HEK293T (cell line): ENCODE measurements at regions not wholly inside any gene's neighbourhood (a gene's known extent, or its start where the extent isn't known, plus 50 kb on each side); places are given as distances from the start of the nearest gene placed in this dataset.

Experiments used
- CTCF ChIA-PET: fragments of 350-600 bp; formaldehyde crosslinking; extraction: SDS; loops from one replicate; lab custom pipeline; 2021; ENCODE audit warnings: antibody characterized with exemption, inconsistent platforms; lab: Yijun Ruan, JAX
- POLR2A ChIA-PET: fragments of 350-600 bp; formaldehyde crosslinking; extraction: SDS; loops from one replicate; lab custom pipeline; 2020; ENCODE audit warnings: antibody characterized with exemption, inconsistent platforms; lab: Yijun Ruan, JAX
- DNase-seq: peaks from one replicate; pipeline ENCODE4 v3.0.0; 2012; ENCODE audit warnings: mixed read lengths; ENCODE audit errors: extremely low spot score
- ARNT ChIP-seq: fragments of 450-650 bp; IDR thresholded peaks from 2 replicates; pipeline ENCODE4 v1.6.1; 2017; ENCODE audit warnings: mild to moderate bottlenecking
- BHLHE40 ChIP-seq: fragments of 450-650 bp; IDR thresholded peaks from 2 replicates; pipeline ENCODE4 v1.6.1; 2016; ENCODE audit warnings: mild to moderate bottlenecking, moderate library complexity, borderline replicate concordance
- CTBP1 ChIP-seq: fragments of 450-650 bp; IDR thresholded peaks from 2 replicates; pipeline ENCODE4 v1.6.1; 2016; ENCODE audit warnings: borderline replicate concordance
- ELF4 ChIP-seq: fragments of 450-650 bp; IDR thresholded peaks from 2 replicates; pipeline ENCODE4 v1.6.1; 2017; ENCODE audit warnings: antibody characterized with exemption
- FOXA1 ChIP-seq: fragments of 450-650 bp; IDR thresholded peaks from 2 replicates; pipeline ENCODE4 v1.6.1; 2016; ENCODE audit warnings: mild to moderate bottlenecking
- FOXK2 ChIP-seq: fragments of 450-650 bp; IDR thresholded peaks from 2 replicates; pipeline ENCODE4 v1.6.1; 2016; ENCODE audit warnings: mild to moderate bottlenecking
- FOXM1 ChIP-seq: fragments of 450-650 bp; IDR thresholded peaks from 2 replicates; pipeline ENCODE4 v1.6.1; 2017; ENCODE audit warnings: mild to moderate bottlenecking, borderline replicate concordance
- HDGF ChIP-seq: fragments of 450-650 bp; IDR thresholded peaks from 2 replicates; pipeline ENCODE4 v1.6.1; 2017; ENCODE audit warnings: antibody characterized with exemption, borderline replicate concordance
- L3MBTL2 ChIP-seq: fragments of 450-650 bp; conservative IDR thresholded peaks from 2 replicates; pipeline ENCODE4 v1.6.1; 2016; ENCODE audit warnings: mild to moderate bottlenecking
- LEF1 ChIP-seq: fragments of 450-650 bp; IDR thresholded peaks from 2 replicates; pipeline ENCODE4 v1.6.1; 2017; ENCODE audit warnings: mild to moderate bottlenecking, borderline replicate concordance
- NFRKB ChIP-seq: fragments of 450-650 bp; IDR thresholded peaks from 2 replicates; pipeline ENCODE4 v1.6.1; 2016; ENCODE audit warnings: mild to moderate bottlenecking, moderate library complexity
- SP1 ChIP-seq: fragments of 450-650 bp; IDR thresholded peaks from 2 replicates; pipeline ENCODE4 v1.6.1; 2017
- SUZ12 ChIP-seq: fragments of 450-650 bp; IDR thresholded peaks from 2 replicates; pipeline ENCODE4 v1.6.1; 2016; ENCODE audit warnings: mild to moderate bottlenecking
- TARDBP ChIP-seq: fragments of 450-650 bp; IDR thresholded peaks from 2 replicates; pipeline ENCODE4 v1.6.1; 2016
- ZNF384 ChIP-seq: fragments of 450-650 bp; IDR thresholded peaks from 2 replicates; pipeline ENCODE4 v1.6.1; 2016
- TF ChIP-seq, protein P1 (sequence below): fragments of 450-650 bp; IDR thresholded peaks from 2 replicates; pipeline ENCODE4 v1.6.1; 2016

GRCh38 chr7:54917613-54918391 lies 101.0 kb upstream of the EGFR start:
- TF ChIP-seq FOXK2 (no peak), TARDBP (no peak), CTBP1 (no peak), ZNF384 (no peak), SUZ12 (no peak), SP1 (no peak), FOXA1 (no peak)
- ChIA-PET CTCF (no interaction called here), POLR2A (no interaction called here)
- DNase-seq = no peak

- DNase-seq = no peak
- ChIA-PET POLR2A (no interaction called here), CTCF (no interaction called here)
- TF ChIP-seq ELF4 (no peak), NFRKB (no peak), CTBP1 (no peak), HDGF (no peak), FOXK2 (no peak), ZNF384 (no peak), FOXA1 (no peak), BHLHE40 (no peak), LEF1 (no peak), TARDBP (no peak), ARNT (no peak)
- TF ChIP-seq, protein P1, sequence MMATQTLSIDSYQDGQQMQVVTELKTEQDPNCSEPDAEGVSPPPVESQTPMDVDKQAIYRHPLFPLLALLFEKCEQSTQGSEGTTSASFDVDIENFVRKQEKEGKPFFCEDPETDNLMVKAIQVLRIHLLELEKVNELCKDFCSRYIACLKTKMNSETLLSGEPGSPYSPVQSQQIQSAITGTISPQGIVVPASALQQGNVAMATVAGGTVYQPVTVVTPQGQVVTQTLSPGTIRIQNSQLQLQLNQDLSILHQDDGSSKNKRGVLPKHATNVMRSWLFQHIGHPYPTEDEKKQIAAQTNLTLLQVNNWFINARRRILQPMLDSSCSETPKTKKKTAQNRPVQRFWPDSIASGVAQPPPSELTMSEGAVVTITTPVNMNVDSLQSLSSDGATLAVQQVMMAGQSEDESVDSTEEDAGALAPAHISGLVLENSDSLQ = no peak
These were observed 97.7 kb upstream of the EGFR start for GRCh38 chr7:54921116-54921515.

- POLR2A ChIA-PET = no interaction called here
- DNase-seq = no peak
These were observed 87.3 kb upstream of the EGFR start for GRCh38 chr7:54931532-54931931.

GRCh38 chr7:54932818-54933543 lies 85.8 kb upstream of the EGFR start:
- ChIA-PET CTCF (no interaction called here), POLR2A (no interaction called here)
- peak; percentile 70 for DNase-seq
- TF ChIP-seq SP1 (no peak), CTBP1 (no peak), NFRKB (no peak), SUZ12 (no peak), ZNF384 (no peak), FOXA1 (no peak), LEF1 (no peak), BHLHE40 (no peak), ARNT (no peak), TARDBP (no peak), FOXM1 (no peak), L3MBTL2 (no peak), ELF4 (no peak), HDGF (no peak), FOXK2 (no peak)
- TF ChIP-seq, protein P1 = no peak

More at GRCh38 chr7:54931532-54931931, 87.3 kb upstream of the EGFR start:
- no peak for TF ChIP-seq NFRKB
- no peak for TF ChIP-seq SUZ12
- CTCF ChIA-PET = no interaction called here

DNA sequence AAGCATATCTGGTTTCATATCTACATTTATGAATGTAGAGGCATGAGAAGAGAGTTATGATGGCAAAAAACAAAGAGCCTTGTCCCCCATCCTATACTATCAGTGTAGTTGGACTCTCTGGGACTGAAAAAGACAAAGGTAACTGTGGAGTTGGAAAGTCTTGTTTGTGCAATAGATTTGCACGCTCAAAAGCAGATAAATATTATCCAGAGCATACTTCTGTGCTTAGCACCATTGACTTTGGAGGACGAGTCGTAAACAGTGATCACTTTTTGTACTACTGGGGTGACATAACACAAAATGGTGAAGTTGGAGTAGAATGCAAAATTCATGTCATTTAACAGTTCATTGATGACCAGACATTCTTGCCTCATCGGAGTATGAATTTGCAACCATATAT lies 85.2 kb upstream of the EGFR start:
- CTCF ChIA-PET = no interaction called here
- TF ChIP-seq FOXA1 = no peak
- TF ChIP-seq FOXK2 = no peak
- TF ChIP-seq ZNF384 = no peak
- POLR2A ChIA-PET = no interaction called here
- DNase-seq = no peak

DNA sequence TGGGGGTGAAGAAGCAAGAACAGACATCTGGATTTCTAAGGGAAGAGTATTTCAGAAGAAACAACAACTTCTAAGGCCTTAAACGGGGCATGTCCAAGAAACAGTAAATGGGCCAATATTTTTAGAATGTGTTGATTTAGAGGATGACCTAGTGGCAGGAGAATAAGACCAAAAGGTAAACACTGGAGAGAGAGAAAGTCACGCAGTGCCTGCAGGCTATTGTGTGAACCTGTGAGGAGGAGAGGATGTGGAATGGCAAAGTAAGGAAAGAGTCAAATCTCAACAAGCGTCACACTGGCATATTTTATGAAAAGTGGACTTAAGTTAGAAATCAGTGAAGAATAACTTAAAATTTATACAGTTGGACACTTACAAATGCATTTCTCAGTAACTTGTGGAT lies 78.1 kb upstream of the EGFR start:
- no peak for TF ChIP-seq CTBP1
- TF ChIP-seq FOXM1 = no peak
- TF ChIP-seq FOXK2 = no peak
- TF ChIP-seq FOXA1 = no peak
- no peak for TF ChIP-seq NFRKB
- no peak for TF ChIP-seq BHLHE40
- no peak for TF ChIP-seq L3MBTL2
- no peak for TF ChIP-seq LEF1
- DNase-seq = no peak
- ChIA-PET POLR2A (no interaction called here), CTCF (no interaction called here)

- no peak for DNase-seq
- POLR2A ChIA-PET = no interaction called here
- CTCF ChIA-PET = interaction anchor here (0.7 kb wide), 1 partner anchor 170 kb away, joined by 3 read pairs; no protein-coding TSS in a partner anchor
- no peak for TF ChIP-seq FOXK2
- TF ChIP-seq LEF1 = no peak
- no peak for TF ChIP-seq ARNT
- no peak for TF ChIP-seq ELF4
- TF ChIP-seq ZNF384 = no peak
- no peak for TF ChIP-seq TARDBP
- TF ChIP-seq SP1 = no peak
- no peak for TF ChIP-seq CTBP1
- TF ChIP-seq BHLHE40 = no peak
- no peak for TF ChIP-seq HDGF
- TF ChIP-seq FOXA1 = no peak
- TF ChIP-seq NFRKB = no peak
- no peak for TF ChIP-seq FOXM1
- no peak for TF ChIP-seq L3MBTL2
- no peak for TF ChIP-seq SUZ12
- TF ChIP-seq, protein P1 = no peak
These were observed 74.6 kb upstream of the EGFR start for GRCh38 chr7:54944179-54944578.
